ENCODE measurements at regions not wholly inside any gene's neighbourhood (a gene's known extent, or its start where the extent isn't known, plus 50 kb on each side); places are given as distances from the start of the nearest gene placed in this dataset.

DNA sequence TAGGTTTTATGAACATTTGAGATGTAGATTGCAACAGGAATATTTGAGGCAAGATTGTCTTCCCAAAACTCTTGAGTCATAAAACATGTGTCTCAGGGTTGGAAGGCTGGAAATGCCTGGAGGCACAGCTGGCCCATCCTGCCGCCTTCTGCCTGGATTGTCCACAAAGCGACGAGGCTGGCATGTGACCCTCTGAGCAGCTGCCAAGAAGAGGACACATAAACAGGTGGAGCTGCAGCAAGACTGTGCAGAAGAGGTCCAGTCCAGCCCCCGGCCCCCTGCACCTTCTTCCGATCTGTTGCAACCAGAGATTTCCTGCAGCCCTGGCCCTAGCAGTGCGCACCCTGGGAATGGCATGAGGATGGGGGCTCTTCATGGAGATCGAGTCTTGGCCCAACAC lies 101.9 kb upstream of the BCOR start:
- no peak for DNase-seq (ENCODE audit: low spot score)
- ATAC-seq, result no peak

DNA sequence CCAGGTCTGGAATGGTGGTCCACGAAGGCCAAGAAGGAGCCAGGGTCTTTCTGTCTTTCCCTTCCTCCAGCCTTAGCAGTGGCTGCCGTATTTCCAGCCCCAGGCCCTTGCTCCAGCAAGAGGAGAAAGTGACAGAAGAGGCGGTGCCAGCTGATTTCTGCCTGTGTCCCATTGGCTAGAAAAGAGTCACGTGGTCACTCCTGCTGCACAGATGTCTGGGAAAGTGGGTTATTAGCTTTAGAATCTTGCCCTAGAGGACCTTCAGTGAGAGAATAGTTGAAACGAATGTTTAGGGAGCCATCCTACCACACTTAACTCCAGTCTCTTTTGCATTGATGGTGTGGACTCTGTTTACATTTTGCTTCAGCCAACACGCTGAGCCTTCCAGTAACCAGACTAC lies 99.3 kb upstream of the BCOR start:
- DNase-seq (ENCODE audit: low spot score), result no peak

DNA sequence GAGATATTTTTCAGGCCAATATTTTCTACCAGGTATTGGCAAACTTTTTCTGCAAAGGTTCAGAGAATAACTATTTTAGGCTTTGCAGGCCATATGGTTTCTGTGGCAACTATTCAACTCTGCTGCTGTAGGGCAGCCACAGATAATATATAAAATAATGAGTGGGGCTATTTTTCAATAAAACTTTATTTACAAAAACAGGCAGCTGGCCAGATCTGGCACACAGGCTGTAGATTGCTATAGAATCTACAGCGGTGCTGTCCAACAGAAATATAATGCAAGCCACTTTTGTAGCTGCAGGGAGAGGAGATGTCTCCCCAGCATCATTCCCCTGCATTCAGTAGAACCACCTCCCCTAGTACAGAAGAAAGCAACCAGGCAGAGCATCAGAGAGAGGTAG lies 97.6 kb upstream of the BCOR start:
- no peak for ATAC-seq
- no peak for DNase-seq (ENCODE audit: low spot score)

More for the DNA sequence above, 99.3 kb upstream of the BCOR start:
- ATAC-seq, result no peak

DNA sequence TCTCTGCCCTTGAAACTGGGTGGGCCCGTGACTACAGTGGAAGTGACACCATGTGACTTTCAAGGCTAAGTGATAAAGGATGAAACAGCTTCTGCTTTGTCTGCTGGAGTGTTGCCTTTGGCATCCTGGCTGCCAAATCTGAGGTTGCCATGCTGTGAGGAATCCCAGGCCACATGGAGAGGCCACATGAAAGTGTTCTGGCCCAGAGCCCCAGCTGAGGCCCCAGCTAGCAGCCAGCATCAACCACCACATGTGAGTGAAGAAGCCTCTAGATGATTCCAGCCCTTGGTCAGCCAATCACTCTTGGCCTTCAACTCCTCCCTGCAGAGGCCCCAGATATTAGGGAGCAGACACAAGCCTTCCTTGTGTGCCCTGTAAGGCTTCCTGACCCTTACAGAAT lies 94.4 kb upstream of the BCOR start:
- ATAC-seq (no peak), DNase-seq (ENCODE audit: low spot score) (no peak)

DNA sequence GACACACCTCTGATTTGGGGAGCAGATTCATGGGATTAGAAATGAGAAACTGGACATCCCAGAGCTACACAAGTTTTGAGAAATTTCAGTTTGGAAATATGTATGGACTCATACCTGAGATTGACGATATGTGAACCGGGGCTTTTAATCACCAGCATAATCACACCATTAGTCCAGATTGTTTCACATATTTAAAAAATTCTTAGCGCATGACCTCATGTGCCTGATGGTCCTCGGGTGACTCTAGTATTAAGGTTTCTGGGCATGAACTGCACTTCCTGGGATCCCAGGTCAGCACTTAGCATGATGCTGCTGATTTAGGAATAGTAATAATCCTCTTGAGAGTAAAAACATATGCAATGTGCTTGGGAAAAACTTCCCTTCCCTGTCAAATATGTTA lies 91.9 kb upstream of the BCOR start:
- DNase-seq (ENCODE audit: low spot score) (no peak), ATAC-seq (no peak)

DNA sequence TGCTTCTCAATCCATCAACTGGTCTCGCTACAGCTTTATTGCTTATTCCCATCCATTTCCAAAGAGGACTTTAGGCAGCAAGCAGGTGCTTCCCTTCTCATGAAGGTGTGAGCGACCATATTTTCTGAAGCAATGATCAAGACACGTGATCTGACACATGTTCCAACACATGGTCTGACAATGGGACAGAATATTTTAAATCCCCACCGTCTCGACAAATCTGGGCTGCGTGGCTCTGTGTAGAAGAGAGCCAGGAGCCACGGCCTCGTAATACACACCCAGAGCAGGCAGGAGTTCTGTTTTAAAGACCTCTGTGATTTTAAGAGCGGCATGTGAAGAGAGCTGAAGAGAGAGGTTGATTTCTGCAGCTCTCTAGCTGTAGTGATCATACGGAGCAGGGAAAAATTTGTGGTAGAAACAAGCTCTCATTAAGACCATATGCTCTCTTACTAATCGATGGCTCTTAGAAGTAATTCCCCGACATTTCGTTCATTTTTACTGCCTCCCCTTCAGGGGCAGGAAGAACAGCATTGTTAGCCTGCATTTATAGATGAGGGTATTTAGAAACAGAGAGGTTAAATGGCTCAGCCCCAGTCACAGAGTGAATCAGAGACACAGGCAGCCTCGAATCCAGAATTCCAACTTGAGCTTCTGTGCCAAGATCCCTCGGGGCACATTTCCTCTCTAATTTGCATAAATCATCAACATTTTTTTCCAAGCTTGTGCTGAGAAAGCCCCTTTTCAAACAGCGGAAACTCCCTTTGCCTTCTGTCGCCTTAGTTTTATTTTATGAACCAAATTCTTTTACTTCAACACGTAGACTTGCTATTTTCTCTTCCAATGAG lies 91.0 kb upstream of the BCOR start:
- DNase-seq (ENCODE audit: low spot score), result no peak
- ATAC-seq, result no peak

DNA sequence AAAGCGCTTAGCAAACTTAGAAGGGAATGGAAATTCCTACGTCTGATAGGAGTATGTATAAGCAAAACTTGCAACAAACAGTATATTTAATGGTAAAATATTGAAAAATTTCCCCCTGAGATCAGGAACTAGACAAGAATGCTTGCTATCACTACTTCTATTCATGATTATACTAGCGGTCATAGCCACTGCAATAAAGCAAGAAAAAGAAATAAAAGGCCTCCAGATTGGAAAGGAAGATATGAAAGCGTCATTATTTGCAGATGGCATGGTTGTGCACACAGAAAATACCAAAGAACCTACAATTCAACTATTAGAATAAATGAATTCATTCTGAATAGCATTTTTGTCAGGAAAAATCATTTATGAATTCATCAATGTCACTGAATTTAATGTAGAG lies 87.2 kb upstream of the BCOR start:
- no peak for DNase-seq (ENCODE audit: low spot score)
- ATAC-seq, result no peak

DNA sequence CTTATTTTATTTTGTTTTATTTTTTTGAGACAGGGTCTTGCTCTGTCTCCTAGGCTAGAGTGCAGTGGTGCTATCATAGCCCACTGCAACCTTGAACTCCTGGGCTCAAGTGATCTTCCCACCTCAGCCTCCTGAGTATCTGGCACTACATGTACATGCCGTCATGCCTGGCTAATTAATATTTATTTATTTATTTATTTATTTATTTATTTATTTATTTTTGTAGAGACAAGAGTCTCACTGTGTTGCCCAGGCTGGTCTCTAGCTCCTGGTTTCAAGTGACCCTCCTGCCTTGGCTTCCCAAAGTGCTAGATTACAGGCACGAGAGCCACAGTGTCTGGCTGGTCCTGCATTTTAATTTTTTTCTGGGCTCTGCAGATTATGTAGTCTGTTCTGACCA lies 84.9 kb upstream of the BCOR start:
- DNase-seq (ENCODE audit: low spot score) (no peak), ATAC-seq (no peak)

DNA sequence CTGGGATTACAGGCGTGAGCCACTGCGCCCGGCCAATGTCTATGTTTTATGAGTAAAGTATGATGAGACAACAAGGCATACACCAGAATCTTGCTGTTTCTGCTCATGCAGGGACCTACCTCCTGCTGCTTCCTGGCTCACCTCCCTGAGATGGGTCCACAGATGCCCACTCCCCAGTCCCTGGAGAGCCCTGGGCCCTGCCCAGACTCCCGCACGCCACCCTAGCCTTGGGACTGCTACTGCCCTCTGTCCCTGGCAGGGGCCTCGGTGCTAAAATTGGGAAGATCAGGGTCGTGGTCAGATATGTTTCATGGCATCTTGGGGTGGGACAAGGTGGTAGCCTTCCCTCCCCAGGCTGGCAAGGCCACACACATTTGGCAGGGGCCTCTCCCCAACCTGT lies 84.3 kb upstream of the BCOR start:
- no peak for ATAC-seq

DNA sequence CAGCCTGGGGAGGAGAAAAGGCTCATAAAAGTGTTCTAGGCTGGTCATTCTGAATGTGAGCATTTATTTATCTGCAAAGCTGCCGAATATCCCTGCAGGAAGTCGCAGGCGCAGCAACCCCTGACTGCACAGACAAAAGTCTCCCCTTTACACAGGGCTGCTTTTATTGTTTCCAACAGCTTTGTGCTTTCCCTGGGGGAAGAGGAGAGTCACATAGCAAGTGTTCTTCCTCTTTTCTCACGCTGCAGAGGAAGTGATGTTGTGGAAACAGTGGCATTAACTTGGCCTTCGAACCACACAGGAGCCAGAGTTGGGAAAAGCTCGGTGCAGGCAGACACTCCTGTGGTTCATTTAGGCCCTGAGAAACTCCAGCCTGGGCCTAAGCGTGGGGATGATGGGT lies 81.5 kb upstream of the BCOR start:
- DNase-seq (ENCODE audit: low spot score), result no peak

More for the DNA sequence above, 84.3 kb upstream of the BCOR start:
- DNase-seq (ENCODE audit: low spot score), result no peak

DNA sequence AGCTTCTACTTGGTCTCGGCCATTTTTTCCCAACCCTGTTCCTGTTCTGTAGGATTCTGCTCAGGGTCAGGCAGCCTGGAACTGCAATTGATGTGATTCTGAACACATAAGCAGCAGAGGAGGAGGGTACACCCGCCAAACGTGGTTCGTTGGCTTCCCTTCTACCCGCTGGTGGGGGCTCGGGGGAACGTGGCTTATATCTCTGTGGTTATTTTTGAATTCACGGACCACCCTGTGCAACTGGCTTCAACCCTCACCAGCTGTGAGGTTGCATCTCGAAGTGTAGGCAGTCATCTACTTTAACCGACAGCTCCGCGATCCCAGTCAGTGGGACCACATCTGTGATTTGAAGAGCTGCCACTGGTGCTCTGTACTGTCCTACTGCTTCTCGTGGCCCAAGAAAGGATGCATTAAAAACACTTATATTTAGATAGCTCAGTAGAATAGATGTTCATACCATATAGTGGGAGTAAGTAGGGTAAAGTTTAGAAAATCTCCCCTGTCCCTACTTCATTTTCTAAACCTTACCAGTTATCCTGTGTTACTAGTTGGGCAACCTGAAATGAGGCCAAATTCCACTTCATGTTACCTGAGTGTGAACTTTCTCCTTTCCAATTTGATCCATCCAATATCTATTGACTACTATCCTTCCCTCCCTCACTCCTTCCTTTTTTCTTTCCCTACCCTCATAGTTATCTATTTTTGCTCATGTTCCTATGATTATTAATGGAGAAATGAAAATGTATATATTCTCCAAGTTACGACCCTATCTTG lies 80.4 kb upstream of the BCOR start:
- ATAC-seq, result no peak
- DNase-seq (ENCODE audit: low spot score), result no peak

More for the DNA sequence above, 81.5 kb upstream of the BCOR start:
- no peak for ATAC-seq

DNA sequence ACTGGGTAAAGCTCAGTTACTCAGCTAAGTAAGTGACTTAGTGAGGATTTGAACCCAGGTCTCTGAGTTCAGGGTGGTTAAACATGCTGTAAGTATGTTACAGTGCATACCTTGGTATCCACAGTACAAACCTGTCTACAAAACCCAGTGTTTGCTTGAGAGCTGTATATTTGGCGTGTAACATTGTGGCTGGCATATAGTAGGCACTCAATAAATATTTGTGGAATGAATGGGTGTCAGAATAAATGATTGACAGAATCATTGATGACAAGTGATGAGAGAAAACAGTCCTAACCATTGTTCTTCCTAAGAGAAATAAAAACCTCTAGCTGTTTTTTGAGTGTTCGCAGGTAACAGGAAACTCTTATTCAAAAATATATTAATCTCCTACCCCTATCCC lies 79.7 kb upstream of the BCOR start:
- no peak for DNase-seq (ENCODE audit: low spot score)
- ATAC-seq, result no peak

DNA sequence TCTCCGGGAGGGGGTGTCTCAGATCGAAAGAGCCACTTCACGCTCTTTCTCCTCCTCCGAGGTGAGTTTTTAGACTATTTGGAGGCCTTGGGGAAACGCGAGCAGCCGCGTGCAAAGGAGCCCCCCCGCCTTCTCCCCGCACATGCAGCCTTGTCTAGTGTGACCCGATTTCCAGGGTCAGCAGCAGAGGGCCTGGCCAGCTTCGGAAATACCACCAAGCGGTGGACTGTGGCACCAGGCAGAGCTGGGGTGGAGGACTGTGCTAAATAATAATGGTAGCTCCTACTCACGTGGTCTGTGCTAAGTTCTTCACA lies 79.3 kb upstream of the BCOR start:
- ATAC-seq, result no peak

DNA sequence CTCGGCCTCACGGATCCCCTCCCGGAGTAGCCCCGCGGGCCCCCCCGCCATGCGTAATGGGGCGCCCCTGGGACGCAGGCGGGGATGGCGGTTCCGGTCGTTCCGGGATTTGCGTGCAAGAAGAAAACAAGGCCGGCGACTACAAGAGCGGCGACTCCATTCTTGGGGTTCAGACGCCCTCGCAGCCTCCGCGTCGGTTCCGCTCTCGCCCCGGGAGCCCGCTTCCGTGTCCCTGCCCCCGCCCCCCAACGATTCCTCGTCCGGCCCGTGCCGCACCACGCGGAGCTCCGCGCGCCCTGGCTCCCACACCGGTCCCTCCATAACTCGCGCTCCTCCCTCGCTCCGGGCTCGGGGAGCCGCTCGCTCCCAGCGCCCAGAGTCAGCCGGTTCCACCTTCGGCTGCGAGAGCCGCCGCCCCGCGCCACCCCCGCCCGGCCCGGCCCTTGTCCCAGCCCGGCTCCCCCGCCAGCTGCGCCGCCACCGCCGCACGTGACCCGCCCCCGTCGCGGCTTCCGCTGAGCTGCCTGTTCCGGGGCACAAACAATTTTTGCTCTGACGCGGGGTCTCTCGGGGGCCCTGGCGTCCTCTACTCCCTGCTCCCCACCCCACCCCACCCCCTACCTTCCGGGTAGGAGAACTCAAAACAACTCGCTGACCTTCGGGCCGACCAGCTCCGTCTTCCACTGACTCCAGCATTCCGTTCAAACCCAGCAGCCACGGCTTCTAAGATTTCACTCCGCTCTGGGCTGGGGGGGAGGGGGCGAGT lies 78.8 kb upstream of the BCOR start:
- peak; percentile 50 for ATAC-seq

More for the DNA sequence above, 79.3 kb upstream of the BCOR start:
- DNase-seq (ENCODE audit: low spot score), result peak; percentile 49

DNA sequence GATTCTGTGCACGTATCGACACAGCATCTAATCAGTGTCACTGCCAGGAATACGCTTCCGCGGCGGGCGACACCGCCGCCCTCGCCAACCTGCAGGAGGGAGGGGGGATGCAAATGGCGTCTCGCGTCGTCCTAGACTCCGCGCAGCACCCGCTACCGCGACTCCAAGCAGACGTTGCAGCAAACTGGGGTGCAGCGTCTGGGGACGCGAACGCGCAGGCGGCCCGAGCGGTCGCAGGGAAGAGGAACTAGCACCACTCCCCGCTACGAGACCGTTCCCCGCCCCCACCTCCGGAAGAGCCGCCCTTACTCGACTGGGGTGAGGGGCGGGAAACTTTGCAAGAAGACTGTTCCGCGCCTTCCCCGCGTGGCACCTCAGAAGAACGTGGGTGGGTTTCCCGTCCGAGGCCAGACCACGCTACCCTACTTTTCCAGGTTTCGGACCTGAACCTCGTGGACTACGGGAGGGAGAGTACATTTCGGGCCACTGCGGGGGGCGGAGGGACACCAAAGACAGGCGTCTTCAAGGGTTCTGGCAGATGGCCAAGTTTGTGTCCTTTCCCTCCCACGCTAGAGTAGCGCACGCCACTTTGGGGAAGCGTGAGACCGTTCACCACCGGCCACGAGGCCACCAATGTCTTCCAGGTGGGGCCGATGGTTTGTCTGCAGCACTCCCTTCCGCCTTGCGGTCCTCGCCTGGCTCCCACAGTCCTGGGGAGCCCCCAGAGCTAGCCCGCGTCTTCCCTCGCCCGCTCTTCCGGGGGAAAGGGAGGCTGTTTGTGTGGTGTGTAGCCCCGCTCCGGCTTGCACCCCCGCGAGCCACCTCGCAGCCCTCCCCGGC lies 78.0 kb upstream of the BCOR start:
- DNase-seq (ENCODE audit: low spot score), result peak; percentile 80
- peak; percentile 49 for ATAC-seq

More for the DNA sequence above, 78.8 kb upstream of the BCOR start:
- peak; percentile 78 for DNase-seq (ENCODE audit: low spot score)

DNA sequence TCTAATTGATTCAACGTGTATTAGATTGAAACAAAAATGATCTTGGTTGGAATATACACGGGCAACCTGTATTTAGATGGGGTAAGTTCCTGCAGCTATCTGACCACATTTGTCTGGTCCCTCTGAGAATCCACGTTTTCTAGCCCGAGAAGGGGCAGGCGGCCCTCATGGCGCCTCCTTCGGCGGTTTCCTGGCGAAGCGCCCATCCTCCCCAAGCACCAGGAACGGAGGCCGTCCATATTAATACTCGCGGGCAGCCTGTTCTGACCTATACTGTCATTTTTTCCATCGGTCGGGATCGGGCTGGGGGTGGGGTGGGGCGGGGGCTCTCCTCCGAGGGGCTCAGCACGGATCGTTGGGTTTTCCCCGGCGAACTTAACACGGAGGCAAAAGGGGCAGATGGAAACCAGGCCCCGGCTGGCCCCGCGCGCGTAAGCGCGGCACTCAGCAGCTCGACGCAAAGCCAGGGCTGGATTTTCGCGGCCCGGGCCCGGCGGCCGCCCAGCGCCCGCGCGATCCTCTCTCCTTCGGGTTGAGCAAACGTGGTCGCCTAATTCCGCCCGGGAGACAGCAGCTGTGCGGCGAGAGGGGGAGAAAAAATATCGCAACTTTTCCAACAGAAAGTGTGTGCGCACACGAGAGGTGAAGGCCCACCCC lies 77.2 kb upstream of the BCOR start:
- DNase-seq (ENCODE audit: low spot score), result peak; percentile 53
- peak; percentile 16 for ATAC-seq

DNA sequence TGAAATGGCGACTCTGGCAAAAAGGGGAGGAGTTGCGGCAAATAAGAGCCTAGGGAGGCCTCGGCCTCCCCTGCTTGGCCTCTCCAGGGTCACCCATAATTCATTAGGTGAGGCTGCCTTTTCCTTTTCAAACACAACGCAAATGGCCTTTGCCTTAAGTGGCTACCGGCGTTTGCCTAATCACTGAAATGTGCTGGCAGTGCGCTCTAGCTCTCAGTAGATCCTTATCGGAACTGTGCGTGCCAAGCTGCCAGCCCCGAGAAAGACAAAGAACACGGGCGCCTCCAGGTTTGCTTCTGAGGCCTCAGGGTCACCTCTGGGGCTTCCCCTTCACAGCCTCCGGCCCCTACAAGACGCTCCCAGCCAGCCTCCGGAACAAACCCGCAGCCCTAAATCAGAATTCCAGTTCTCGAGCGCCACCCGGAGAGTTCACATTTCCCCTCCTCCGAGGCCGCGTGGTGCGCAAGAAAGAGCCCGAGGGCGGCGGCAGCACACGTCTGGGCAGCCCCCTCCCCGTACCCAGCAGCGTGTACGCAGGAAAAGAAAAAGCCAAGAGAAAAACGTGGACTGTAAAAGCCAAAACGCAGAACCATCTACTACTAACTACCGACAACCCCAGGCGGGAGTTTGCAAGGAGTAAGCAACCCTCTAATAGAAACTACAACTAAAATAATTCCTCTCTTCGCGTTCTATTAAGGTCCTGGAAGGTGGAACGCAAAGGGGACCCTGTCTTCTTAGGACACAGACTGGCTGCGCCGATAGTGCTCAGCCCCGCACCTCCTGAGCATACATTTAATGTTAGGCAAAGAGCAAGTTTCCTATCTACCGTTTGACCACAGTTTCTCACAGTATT lies 76.5 kb upstream of the BCOR start:
- DNase-seq (ENCODE audit: low spot score), result peak; percentile 70

DNA sequence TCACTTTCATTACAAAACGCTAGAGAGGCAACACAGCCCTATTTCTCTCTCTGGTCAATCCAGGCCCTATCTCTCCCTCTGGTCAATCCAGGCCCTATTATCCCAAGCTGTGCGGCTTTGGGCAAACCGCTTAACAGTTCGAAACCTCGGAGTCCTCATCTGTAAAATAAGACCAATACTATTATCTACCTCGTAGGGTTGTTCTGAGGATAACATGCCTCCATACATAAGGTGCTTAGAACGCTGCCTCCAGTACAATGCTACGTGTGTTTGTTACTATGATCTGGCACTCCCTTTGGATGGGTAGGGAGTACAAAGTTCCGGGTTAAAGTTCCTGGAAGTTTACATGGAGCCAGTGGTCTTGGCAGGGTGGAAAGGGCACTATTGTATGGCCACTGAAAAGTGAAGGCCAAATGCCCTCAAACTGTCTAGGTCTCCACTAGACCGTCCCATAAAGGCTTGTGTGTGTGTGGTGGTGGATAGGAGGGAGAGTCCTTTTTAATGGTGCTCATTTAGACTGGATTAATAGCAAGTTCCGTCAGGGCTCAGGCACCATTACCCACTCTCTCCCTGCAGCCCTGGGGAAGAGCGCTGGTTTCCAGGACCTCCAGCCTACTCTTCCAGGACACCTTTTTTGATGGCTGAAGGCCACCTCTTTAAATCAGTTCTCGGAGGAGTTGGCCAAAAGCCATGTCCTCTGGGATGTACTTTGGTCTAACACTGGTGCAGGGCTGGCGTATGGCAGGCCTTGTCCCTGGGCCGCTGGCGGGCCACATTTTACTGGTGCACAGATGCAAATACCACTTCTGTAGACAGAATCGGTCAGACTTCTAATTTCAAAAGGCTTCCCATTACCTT lies 75.6 kb upstream of the BCOR start:
- peak; percentile 20 for ATAC-seq
- DNase-seq (ENCODE audit: low spot score), result no peak

More for the DNA sequence above, 76.5 kb upstream of the BCOR start:
- peak; percentile 2 for ATAC-seq

Measured in left lobe of liver (tissue), 2 donors.